ENCODE measurements at regions not wholly inside any gene's neighbourhood (a gene's known extent, or its start where the extent isn't known, plus 50 kb on each side); places are given as distances from the start of the nearest gene placed in this dataset.

GRCh38 chr16:59236804-59237458, 502.8 kb upstream of the GOT2 start:
- Histone ChIP-seq H3K36me3 (ENCODE audit: insufficient read depth, low read length) (no peaks in the 10 kb centered on the region), H3K4me2 (ENCODE audit: insufficient read depth, low read length) (no peak overlapping the region), H3K27ac (ENCODE audit: low read depth, low read length) (no peak overlapping the region), H4K20me1 (ENCODE audit: insufficient read depth, low read length) (no peaks in the 10 kb centered on the region), H3K4me1 (ENCODE audit: insufficient read depth, low read length) (no peaks in the 10 kb centered on the region), H3K79me2 (ENCODE audit: insufficient read depth, low read length) (no peaks in the 10 kb centered on the region), H3K4me3 (ENCODE audit: insufficient read depth, low read length) (no peak overlapping the region), H3K9me3 (ENCODE audit: low read depth, low read length) (no peaks in the 10 kb centered on the region), H2AFZ (ENCODE audit: low read length) (no peak overlapping the region), H3K27me3 (ENCODE audit: insufficient read depth, low read length) (no peaks in the 10 kb centered on the region)
- DNase-seq (ENCODE audit: insufficient read length, low spot score, missing footprints): no peak
- TF ChIP-seq CTCF (IDR thresholded peaks at IDR 0.05; ENCODE audit: extremely low read depth, low read depth, low read length): no peak

- H3K9me3 ChIP-seq (ENCODE audit: low read depth, low read length): no peaks in the 10 kb centered on the region
- no peak overlapping the region for H3K4me2 ChIP-seq (ENCODE audit: insufficient read depth, low read length)
- no peaks in the 10 kb centered on the region for H3K4me1 ChIP-seq (ENCODE audit: insufficient read depth, low read length)
- H4K20me1 ChIP-seq (ENCODE audit: insufficient read depth, low read length): no peaks in the 10 kb centered on the region
- no peak for DNase-seq (ENCODE audit: insufficient read length, low spot score, missing footprints)
- no peaks in the 10 kb centered on the region for H3K27me3 ChIP-seq (ENCODE audit: insufficient read depth, low read length)
- no peaks in the 10 kb centered on the region for H3K36me3 ChIP-seq (ENCODE audit: insufficient read depth, low read length)
- H2AFZ ChIP-seq (ENCODE audit: low read length): no peak overlapping the region
- no peak overlapping the region for H3K4me3 ChIP-seq (ENCODE audit: insufficient read depth, low read length)
- H3K79me2 ChIP-seq (ENCODE audit: insufficient read depth, low read length): no peaks in the 10 kb centered on the region
- TF ChIP-seq CTCF (IDR thresholded peaks at IDR 0.05; ENCODE audit: extremely low read depth, low read depth, low read length): no peak
- H3K27ac ChIP-seq (ENCODE audit: low read depth, low read length): no peak overlapping the region
Observed at GRCh38 chr16:59224401-59224800, 490.3 kb upstream of the GOT2 start.

- no peak overlapping the region for H2AFZ ChIP-seq (ENCODE audit: low read length)
- no peaks in the 10 kb centered on the region for H4K20me1 ChIP-seq (ENCODE audit: insufficient read depth, low read length)
- no peaks in the 10 kb centered on the region for H3K27me3 ChIP-seq (ENCODE audit: insufficient read depth, low read length)
- DNase-seq (ENCODE audit: insufficient read length, low spot score, missing footprints): no peak
- H3K4me1 ChIP-seq (ENCODE audit: insufficient read depth, low read length): no peaks in the 10 kb centered on the region
- no peaks in the 10 kb centered on the region for H3K9me3 ChIP-seq (ENCODE audit: low read depth, low read length)
- no peak for TF ChIP-seq CTCF (IDR thresholded peaks at IDR 0.05; ENCODE audit: extremely low read depth, low read depth, low read length)
- no peak overlapping the region for H3K4me3 ChIP-seq (ENCODE audit: insufficient read depth, low read length)
- no peak overlapping the region for H3K4me2 ChIP-seq (ENCODE audit: insufficient read depth, low read length)
- H3K79me2 ChIP-seq (ENCODE audit: insufficient read depth, low read length): no peaks in the 10 kb centered on the region
- H3K36me3 ChIP-seq (ENCODE audit: insufficient read depth, low read length): no peaks in the 10 kb centered on the region
- no peak overlapping the region for H3K27ac ChIP-seq (ENCODE audit: low read depth, low read length)
Observed at GRCh38 chr16:59220011-59220410, 485.9 kb upstream of the GOT2 start.

- H4K20me1 ChIP-seq (ENCODE audit: insufficient read depth, low read length): no peaks in the 10 kb centered on the region
- TF ChIP-seq CTCF (IDR thresholded peaks at IDR 0.05; ENCODE audit: extremely low read depth, low read depth, low read length): no peak
- DNase-seq (ENCODE audit: insufficient read length, low spot score, missing footprints): no peak
Observed at GRCh38 chr16:59216291-59216690, 482.2 kb upstream of the GOT2 start.

More at GRCh38 chr16:59216291-59216690, 482.2 kb upstream of the GOT2 start:
- H2AFZ ChIP-seq (ENCODE audit: low read length): no peak overlapping the region
- no peaks in the 10 kb centered on the region for H3K79me2 ChIP-seq (ENCODE audit: insufficient read depth, low read length)
- H3K36me3 ChIP-seq (ENCODE audit: insufficient read depth, low read length): no peaks in the 10 kb centered on the region
- H3K27ac ChIP-seq (ENCODE audit: low read depth, low read length): no peak overlapping the region
- peaks cover 6% of the 10 kb centered on the region for H3K4me1 ChIP-seq (ENCODE audit: insufficient read depth, low read length)
- H3K4me2 ChIP-seq (ENCODE audit: insufficient read depth, low read length): no peak overlapping the region
- H3K9me3 ChIP-seq (ENCODE audit: low read depth, low read length): no peaks in the 10 kb centered on the region
- no peaks in the 10 kb centered on the region for H3K27me3 ChIP-seq (ENCODE audit: insufficient read depth, low read length)
- H3K4me3 ChIP-seq (ENCODE audit: insufficient read depth, low read length): no peak overlapping the region
